Activated CD8-positive, alpha-beta memory T cell treated with anti-CD3 and anti-CD28 coated beads, Interleukin-2, amount 50 U/mL, for 48 hours (primary cell): ENCODE measurements at regions not wholly inside any gene's neighbourhood (a gene's known extent, or its start where the extent isn't known, plus 50 kb on each side); places are given as distances from the start of the nearest gene placed in this dataset.

Source experiments
- DNase-seq: peaks from one replicate; pipeline ENCODE4 v3.0.0-alpha.2; 2020

DNA sequence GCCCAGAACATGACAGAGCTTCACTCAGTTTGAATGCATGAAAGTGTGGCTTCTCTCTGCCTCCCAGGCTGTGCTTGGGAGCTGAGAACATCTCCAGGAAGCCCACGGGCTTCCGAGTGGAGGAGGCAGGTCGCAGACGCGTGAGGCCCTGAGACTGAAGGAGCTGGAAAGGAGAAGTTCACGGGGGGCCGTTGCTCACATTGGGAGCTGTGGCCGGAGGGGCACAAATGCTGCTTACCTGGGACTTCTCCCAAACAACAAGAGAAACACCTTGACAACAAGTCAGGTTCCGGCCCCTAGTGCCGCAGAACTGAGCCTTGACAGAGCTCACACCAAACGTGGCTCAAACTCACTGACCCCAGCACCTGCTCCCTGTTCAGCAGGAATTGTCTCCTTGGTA is 207.0 kb downstream of the BRD1 start:
- DNase-seq = no peak

DNA sequence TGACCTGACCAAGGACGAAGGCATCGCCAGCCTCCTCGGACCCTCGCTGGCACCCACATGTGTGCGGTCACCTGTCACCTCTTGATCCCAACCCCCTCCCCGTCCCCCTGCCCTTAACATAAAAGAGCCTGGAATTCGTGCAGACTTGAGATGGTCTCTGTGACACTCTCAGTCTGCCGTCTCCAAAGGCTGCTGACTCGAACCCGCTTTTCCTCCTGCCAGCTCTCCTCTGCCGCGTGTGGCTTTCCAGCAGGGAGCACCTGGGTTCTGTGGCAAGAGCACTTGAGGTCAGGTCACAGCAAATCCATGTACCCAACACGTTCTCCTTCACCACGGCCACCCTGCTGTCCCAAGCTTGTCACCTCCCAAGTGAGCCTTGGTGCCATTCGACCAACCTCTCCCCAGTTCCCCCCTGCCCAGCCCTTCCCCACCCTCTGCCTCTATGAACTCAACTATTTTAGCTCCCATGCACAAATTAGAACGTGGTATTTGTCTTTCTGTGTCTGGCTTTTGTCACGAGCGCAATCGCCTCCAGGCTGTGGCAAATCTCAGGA is 207.6 kb downstream of the BRD1 start:
- DNase-seq = no peak

DNA sequence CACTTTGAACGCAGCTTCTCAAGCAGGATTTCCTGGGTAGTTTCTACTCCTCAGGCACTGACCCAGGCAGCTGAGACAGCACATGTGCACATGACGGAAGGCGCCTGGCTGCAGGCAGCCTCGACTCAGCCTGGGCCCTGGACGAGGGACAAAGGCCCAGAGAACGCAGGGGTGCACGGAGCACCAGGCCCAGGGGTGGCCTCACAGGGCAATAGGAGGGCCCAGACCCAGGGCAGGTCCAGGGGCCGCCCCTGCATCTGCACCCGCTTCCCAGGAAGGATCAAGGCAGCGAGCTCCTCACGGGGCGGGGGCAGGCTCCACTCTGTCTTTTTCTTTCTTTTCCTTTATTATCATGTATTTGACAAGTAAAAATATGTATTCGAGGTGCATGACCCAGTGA is 208.4 kb downstream of the BRD1 start:
- no peak for DNase-seq

DNA sequence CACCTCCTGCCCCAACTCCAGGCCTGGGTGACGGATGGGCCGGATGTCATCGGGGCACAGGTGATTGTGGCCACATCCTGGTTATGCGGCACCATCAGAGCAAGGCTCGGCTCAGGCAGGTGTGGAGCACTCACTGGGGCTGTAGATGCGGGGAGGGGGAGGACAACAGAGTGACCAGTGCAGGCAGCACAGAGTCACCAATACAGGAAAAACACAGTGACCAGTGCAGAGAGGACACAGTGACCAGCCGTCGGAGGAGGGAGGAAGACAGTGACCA is 209.1 kb downstream of the BRD1 start:
- no peak for DNase-seq

DNA sequence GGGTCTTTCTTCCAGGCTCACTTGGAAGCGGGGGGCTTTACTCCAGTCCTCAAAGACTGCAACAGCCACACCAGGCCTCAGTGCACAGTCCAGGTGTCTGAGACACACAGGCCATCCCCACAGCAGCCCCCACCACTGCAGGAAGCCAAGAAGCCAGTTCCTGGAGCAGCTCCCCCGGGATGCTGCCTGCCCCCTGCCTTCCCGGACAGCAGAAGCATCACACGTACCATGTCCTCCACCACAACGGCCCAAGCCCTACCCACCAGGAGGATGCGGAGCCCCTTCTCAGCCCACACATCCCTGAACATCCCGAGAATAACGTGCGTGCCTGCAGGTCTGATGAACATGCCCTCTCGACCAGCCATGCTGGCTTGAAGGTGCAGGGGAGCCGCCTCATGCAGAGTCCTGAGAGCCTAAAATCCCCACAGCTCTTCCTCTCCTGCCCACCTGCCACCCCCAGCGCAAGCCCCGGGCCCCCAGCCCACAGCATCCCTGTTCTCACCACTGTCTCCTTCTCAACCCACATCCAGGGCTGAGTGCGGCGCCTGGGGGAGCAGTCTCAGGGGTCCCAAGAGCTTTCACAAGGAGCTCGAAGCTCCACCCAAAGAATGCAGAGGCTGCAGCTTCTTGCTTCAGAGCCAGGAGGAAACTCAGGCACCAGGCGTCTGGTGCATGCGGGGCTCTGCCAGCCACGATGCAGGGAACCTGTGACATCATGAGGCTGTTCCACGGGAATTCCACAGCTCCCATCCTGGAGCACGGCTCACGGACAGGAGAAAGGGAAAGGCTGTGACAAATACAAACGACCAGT is 209.6 kb downstream of the BRD1 start:
- no peak for DNase-seq

DNA sequence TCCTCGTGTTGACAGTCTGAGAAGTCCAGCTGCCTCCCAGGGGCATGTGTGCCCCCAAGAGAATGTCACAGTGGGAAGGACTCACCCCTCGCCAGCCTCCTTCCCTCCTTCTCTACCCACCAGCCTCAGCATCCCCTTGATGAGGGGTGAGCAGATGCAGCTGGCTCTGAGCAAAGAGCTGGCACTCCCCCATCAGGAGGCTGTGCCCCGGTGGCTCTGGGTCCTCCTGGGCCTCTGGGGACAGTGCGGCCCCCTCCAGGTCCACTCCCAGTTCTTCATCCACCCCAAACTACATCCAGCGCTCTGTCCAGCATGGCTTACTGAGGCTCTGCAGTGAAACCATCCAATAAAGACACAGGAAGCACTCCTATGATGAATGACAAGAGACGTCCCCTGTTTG is 210.4 kb downstream of the BRD1 start:
- no peak for DNase-seq

DNA sequence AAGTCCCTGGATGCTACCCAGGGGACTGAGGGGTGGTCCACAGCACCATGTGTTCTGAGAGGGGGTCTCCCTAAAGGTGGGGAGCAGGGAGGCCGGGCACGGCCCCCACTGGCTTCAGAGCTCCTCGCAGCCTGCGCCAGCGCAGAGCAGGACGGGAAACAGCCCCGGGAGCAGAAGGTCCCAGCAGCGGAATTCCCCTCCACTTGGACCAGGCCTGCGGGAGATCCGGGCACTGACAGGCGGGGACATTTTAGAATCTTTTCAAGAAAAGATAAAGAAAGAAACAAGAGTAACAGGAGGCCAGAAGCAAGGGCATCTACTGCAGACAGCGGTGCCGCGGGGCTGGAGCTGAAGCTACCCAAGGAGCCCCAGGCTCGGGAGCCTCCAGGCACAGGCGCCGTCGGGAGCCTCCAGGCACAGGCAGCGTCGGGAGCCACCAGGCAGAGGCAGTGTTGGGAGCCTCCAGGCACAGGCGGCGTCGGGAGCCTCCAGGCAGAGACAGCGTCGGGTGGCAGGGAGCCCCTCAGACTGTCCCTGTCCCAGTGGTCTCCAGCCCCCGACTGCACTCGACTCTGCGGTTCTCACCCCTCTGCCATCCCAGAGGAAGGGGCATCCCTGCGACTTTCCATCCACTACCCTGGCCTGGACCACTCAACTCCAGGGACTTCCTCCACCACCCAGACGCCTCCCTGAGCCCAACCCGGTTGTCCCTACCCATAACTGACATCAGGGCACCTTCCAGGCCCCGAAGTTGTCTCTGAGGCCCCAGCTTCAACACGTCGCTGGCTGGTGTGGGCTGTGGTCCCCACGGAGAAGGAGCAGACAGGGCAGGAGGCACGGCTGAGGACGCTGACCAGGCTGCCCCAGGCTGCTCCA is 211.1 kb downstream of the BRD1 start:
- DNase-seq = no peak

DNA sequence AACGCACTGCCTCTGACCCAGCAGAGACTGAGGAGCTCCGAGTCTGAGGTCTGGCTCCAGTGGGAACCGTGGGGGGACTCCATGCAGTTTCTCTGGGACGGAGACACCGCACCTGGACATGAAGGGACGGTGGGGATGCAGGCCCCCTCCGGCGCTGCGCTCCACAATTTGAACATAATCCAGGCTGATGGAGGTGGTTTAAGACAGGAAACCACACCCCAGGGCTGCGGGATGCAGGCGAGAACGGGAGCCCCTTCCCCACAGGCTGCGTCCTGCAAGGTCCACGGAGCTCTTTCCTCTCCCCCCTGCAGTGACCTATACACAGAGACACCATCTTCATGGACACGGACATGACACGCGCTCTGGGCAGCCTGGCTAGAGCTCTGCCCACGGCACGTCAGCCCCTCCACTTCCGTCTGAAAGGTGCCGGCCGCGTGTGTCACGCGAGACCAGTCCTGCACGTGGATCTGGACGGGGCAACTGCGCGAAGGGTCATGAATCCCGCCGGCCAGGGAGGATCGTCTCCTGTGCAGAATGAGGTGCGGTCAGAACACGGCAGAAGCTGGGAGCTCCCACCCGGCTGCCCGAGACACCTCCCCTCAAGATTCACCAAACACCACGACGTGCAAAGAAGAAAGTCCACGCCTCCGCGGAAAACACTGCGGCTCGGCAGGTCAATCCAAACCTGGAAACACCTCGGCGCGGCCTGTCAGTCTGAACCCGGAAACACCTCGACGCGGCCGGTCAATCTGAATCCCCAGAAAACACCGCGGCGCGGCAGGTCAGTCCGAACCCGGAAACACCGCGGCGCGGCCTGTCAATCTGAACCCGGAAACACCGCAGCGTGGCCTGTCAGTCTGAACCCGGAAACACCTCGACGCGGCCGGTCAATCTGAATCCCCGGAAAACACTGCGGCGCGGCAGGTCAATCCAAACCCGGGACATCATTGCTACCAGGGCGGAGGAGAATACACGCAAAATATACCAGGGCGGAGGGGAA is 212.4 kb downstream of the BRD1 start:
- no peak for DNase-seq

DNA sequence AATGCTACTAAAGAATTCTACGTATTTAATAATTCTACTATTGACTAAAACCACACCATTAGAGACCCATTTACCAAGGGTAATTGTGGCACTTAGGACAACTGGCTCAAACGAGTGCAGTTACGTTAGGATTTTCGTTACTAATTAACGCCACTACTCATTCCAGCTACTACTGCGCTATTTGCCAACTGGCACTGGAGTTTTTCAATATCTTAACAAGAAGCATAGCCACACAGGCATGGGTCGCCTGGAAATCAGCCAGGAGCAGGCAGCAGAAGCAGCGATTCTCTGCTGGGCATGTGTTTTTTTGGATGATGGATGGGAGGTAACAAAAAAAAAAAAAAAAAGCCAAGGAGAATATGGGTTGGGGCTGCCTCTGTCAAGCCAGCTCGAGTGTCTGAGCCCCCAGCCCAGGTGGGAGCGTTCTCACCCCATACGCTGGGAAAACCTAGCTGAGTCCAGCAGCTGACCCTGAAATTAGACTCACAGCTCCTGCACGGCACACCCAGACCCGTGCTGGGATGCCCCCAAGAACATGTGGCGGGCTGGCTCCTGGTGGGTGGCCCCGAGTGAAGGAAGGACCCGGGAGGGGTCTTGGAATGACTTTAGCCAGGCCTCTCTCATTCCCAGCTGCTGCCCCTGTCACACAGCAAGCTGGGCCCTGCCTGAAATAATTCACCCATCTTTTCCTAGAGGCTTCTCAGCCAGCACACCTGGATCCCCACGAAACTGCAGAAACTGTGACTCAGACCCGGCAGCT is 214.0 kb downstream of the BRD1 start:
- no peak for DNase-seq

DNA sequence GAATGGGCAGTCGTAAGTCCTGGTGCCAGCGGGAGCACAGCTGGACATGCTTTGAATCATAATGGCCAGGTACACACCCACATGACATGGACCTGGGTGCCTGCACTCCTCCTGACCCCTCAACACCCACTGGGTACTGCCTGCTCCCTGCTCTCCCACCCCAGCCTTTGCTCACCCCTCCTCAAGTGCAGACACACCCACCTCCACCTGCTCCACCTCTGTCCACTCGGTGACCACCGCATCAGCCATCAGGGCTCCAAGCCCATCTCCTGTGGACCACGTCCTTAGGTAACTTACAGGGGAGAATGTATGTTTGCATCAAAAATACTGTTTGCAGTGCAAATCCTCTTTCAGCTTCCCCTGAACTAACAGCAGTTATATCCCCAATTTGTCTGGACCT is 214.6 kb downstream of the BRD1 start:
- no peak for DNase-seq

DNA sequence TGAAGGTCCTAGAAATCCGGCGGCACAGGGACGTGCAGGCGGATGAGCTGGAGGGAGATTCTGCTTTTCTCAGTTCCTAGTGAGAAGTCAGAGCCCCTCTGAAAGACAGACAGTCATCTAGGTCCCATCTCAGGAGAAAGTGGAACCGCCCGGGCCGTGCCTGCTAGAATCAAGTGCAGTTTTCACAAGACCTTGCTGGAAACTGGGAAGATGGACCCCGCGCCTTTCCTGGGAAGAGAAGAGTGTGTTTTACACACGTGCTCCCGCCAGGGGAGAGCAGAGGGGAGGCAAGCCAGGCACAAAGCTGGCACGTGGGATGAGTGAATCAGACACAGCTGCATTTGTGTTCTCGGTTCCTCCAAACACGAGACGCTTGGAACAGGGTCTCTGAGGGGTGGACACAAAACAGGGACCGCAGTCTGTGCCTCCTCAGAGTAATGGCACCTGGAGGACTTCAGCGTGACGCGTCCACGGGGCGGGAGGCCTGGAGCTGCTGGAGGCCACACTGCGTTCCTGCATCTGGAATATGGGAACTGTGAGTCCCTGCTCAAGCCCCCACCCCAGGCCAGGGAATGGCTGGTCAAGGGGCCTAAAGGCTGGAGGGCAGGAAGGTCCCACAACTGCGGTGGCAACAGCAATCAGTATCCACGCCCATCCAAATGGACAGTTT is 218.3 kb downstream of the BRD1 start:
- no peak for DNase-seq

DNA sequence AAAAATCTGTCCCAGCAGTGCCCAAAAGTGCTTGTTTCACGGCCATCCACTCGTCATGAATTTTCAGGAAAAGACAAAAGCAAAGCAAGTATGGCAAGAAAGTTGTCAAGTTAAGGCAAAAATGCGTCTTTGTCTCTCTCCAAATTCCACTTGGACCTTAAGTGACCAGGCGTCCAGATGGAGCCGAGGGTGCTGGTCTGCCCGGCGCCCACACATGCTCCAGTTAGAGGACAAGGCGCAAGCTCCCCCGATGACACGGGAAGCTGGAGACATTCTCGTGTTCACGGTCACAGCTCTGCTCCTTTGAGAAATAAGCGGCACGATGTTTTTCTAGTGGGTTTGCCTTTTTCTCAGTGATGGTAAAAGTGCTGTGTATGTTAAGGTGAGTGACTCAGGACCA is 219.0 kb downstream of the BRD1 start:
- DNase-seq = no peak

DNA sequence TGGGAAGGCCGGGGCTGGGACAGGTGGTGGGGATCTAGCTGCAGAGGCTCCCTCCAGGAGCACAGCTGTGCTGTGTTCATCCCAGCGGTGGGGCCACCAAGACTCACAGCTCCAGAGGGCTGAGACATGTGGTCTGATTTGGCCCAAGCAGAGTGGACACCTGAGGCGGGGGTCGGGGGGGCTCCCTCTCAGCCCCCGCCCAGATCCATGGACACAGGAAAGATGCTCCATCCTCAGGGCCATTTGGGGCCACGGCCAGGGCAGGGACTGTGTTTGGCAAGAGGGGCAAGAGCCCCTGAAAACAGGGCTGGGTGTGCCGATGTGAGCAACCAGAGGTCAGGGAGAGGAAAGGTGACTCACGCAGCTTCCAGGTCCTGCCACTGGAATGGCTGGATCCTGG is 219.4 kb downstream of the BRD1 start:
- DNase-seq = no peak

DNA sequence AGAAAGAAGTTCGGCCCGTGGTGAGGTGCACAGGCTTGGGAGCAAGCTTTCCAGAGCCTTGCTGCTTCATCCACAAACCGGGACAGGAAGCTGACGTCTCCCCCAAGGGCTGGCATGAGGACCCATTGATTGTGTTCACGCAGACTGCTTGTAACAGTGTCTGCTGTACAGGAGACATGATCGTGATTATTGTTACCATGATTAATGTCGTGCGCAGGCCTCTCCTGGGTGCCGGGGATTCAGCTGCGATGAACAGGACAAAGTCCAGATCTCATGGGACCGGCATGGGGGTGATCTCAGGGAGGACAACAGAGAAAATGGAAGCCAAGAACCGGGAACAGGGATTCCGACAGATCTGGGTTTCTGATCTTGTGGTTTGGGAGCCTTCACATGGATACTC is 219.9 kb downstream of the BRD1 start:
- DNase-seq = no peak

DNA sequence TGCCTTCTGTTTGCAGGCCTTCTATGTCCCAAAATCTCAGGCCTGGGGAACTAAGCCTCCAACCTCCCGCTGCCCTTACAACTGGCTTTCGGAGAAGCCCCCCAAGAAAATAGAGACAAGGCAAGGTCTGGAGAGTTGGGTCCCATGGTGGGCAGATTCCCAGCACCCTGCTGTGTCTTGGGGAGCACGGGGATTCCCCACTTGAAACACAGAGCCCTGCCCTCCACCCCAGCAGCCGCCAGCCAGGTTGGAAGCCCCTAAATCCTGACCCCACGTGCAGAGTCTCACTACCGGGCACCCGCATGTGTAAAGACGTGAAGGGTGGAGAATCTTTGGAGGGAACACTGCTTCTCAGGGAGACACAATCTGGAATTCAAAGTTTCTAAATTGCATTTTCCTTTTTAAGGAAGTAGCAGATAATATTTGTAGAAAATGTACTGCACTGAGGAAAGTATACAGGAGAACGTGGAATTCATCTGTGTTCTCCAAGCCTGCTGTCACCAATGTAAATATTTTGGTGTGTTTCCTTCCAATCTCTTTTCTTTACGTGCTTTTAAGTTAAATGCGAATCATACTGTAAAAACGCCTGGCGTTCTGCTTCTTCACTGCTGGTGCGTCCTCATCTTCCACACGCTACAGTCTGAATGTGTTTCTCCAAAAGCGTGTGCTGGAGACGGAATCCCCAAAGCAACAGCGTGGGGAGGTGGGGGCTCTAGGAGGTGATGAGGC is 220.9 kb downstream of the BRD1 start:
- no peak for DNase-seq

DNA sequence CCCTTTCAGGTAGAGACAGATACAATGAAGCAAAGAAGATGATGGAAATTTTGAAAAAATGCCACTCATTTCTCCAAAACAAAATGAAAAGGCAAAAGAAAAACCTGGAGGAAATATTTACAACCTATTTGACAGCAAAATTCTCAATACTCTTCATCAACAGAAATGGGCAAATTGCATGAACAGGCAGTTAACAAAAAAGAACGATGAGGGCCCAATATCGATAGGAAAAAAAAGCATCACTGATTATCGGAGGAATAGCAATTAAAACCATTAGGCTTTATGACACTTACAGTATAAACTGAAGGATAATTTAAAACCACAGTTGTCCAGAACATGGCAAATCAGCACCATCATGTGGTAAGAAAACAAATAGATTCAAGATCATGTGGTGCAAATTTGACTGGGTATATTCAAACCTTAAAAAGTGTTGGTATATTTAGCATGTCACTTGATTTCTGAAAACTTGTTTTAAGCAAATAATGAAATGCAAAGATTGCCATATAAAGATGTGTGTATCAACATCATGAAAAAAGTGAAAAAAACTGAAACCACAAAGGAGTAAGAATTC is 222.9 kb downstream of the BRD1 start:
- DNase-seq = no peak

DNA sequence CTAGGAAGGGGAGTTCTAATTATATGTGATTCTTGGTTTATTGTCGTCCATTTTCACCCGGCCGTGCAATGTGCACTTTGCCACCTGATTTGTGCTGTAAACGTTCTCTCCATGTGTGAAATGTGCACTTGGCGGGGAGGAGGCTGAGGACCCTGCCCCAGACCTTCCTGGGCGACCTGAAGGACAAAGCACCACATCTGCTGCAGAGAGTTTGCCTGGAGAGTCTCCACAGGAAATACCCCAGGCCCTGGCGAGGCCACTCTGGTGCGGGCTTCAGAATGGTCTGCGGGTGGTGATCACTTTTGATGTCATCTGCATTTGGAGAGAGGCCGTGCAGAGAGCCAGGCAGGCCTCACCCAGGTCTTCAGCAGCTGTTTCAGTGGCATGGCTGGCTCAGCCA is 224.7 kb downstream of the BRD1 start:
- DNase-seq = no peak

DNA sequence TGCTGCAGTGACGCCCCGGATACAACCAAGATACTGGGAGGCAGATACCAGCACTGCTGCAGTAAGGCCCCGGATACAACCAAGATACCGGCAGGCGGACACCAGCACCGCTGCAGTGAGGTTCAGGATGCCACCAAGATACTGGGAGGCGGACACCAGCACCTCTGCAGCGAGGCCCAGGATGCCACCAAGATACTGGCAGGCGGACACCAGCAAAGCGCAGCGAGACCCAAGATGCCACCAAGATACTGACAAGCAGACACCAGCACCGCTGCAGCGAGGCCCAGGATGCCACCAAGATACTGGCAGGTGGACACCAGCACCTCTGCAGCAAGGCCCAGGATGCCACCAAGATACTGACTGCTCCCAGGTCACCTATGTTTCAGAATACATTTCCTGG is 225.2 kb downstream of the BRD1 start:
- no peak for DNase-seq

DNA sequence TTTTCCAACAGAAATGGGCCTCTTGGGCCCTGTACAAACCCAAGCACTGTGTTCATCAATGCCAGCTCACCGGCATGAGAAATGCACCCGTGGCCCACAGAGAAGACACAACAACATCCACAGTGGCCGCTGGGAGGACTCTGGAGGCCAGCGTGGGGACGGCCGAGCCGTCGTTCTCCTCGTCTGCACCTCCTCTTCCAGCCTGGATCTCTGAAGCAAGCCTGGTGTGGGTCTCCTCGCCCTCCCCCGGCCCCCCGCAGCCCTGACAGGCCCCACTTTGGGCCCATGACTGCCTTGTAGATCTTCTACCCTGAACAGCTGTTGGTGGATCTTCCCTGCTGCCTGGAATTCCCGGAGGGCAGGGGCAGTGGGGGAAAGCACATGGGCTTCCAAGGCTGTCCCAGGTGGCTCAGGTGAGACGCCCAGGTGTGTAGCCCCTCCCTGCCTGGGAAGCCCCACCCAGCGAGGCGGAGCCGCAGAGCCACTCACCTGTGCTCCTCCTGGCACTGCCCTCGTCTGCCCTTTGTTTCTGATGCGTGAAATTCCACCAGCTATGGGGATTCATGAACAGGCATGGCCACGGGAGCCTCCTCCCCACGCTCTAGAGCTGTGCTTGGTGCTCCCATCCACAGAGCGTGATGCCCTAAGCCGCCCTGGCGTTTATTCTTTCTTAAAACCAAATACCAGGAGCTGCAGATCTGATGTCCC is 225.9 kb downstream of the BRD1 start:
- no peak for DNase-seq

DNA sequence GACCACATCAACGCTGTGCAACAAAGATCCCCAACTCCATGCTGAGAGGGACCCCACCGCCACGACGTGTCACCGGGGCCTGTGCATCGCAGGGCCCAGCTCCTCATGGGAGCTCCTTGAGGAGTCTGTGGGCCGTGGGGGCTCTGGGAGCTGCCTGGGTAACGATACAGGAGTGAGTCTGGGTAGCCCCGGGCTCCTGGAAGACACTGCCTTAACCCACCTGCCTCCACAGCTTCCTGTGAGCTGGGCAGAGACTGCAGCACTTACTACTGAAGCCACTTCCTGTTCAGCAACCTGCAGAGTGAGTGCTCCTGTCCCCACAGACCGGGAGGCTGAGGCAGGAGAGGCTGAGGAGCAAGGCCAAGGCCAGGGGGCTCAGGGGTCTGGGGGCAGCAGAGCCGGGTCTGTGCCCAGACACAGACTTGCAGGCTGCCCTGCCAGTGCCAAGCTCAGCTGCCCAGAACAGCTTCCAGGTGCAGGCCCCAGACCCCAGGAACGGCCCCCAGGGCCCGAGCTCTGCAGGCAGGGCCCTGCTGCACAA is 226.7 kb downstream of the BRD1 start:
- no peak for DNase-seq
